ENCODE measurements at regions not wholly inside any gene's neighbourhood (a gene's known extent, or its start where the extent isn't known, plus 50 kb on each side); places are given as distances from the start of the nearest gene placed in this dataset.

DNA sequence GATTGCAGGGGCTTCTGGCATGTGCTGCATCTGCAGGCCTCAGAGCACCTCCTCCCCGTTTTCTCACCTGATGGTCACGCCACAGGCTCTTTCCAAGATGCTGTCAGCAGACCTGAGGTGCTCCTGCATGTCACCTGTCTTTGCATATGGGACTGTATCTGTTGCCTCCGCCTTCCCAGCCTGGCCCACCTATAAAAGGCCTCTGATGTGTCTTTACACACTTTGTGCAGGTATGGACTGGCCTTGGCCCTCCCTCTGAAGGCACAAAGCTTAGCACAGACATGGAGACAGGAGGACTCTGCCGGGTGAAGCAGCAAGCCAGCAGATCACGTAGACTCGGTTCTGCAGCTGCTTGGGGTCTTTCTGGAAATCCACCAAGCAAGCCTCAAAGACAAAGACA, 220.9 kb upstream of the PPP2R2D start:
- Histone ChIP-seq H3K4me3 (replicated peaks in 1 of 3; ENCODE audit: insufficient read depth in 1 of 3, low read depth in 1 of 3, low read length in 3 of 3) (no peak overlapping the region), H4K20me1 (replicated peaks; ENCODE audit: control insufficient read depth, extremely low read depth, insufficient read depth, low read length) (no peaks in the 10 kb centered on the region), H3K27me3 (ENCODE audit: control insufficient read depth in 2 of 2, insufficient read depth in 2 of 2, low read length in 2 of 2) (no peaks in the 10 kb centered on the region), H3K36me3 (ENCODE audit: control insufficient read depth in 2 of 2, extremely low read depth in 1 of 2, insufficient read depth in 2 of 2, low read length in 2 of 2) (no peaks in the 10 kb centered on the region), H3K4me2 (ENCODE audit: insufficient read depth, low read length) (no peak overlapping the region), H3K27ac (ENCODE audit: insufficient read depth, low read depth, low read length) (no peak overlapping the region), H3K9me1 (replicated peaks; ENCODE audit: control insufficient read depth, extremely low read depth, insufficient read depth, low read length) (no peaks in the 10 kb centered on the region), H3K9ac (replicated peaks; ENCODE audit: extremely low read depth, insufficient read depth, low read length) (no peak overlapping the region), H3K4me1 (ENCODE audit: control insufficient read depth, extremely low read depth, insufficient read depth, low read length) (no peaks in the 10 kb centered on the region), H3K9me3 (replicated peaks; ENCODE audit: control insufficient read depth, insufficient read depth, low read length) (peaks cover 13% of the 10 kb centered on the region), H3K79me2 (ENCODE audit: control insufficient read depth, insufficient read depth, low read length) (no peaks in the 10 kb centered on the region), H2AFZ (ENCODE audit: low read depth, low read length) (no peak overlapping the region)
- BruUV-seq (replicated peaks): no TSS peak
- CTCF ChIA-PET: no interaction called here
- intact Hi-C loops (cut with micrococcal nuclease): no loop called here
- POLR2A ChIA-PET: no interaction called here
- TF ChIP-seq JUN (IDR thresholded peaks at IDR 0.05; ENCODE audit: borderline replicate concordance, insufficient read depth, insufficient read length, low read depth) (no peak), MYC (IDR thresholded peaks at IDR 0.05; ENCODE audit: low read depth, low read length) (no peak), POLR2A (IDR thresholded peaks at IDR 0.05; ENCODE audit: low read depth, low read length) (no peak), GATA2 (IDR thresholded peaks at IDR 0.05; ENCODE audit: insufficient read depth, insufficient read length, low read depth, low read length) (no peak), EZH2 (IDR thresholded peaks at IDR 0.05; ENCODE audit: borderline replicate concordance, low read depth, low read length, severe bottlenecking) (no peak), FOS (IDR thresholded peaks at IDR 0.05; ENCODE audit: borderline replicate concordance, insufficient read depth, low read length) (no peak), POLR2AphosphoS5 (IDR thresholded peaks at IDR 0.05; ENCODE audit: insufficient read depth, low read depth, low read length) (no peak)
- TF ChIP-seq, protein P1, sequence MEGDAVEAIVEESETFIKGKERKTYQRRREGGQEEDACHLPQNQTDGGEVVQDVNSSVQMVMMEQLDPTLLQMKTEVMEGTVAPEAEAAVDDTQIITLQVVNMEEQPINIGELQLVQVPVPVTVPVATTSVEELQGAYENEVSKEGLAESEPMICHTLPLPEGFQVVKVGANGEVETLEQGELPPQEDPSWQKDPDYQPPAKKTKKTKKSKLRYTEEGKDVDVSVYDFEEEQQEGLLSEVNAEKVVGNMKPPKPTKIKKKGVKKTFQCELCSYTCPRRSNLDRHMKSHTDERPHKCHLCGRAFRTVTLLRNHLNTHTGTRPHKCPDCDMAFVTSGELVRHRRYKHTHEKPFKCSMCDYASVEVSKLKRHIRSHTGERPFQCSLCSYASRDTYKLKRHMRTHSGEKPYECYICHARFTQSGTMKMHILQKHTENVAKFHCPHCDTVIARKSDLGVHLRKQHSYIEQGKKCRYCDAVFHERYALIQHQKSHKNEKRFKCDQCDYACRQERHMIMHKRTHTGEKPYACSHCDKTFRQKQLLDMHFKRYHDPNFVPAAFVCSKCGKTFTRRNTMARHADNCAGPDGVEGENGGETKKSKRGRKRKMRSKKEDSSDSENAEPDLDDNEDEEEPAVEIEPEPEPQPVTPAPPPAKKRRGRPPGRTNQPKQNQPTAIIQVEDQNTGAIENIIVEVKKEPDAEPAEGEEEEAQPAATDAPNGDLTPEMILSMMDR (IDR thresholded peaks at IDR 0.05; ENCODE audit: extremely low read depth in 1 of 2, insufficient read depth in 1 of 2, low read depth in 1 of 2, low read length in 2 of 2): no peak
- TF ChIP-seq, protein P2, sequence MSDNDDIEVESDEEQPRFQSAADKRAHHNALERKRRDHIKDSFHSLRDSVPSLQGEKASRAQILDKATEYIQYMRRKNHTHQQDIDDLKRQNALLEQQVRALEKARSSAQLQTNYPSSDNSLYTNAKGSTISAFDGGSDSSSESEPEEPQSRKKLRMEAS (IDR thresholded peaks at IDR 0.05; ENCODE audit: insufficient read depth, insufficient read length): no peak
- DNase-seq (ENCODE audit: low read depth, low spot score) (no peak), FAIRE-seq (no peak)
- dilution Hi-C loops (cut with MboI; ENCODE audit: extremely low pct_ligation_motif_present, low sequenced_read_pairs): no loop called here
